SK-N-SH (cell line): ENCODE measurements at regions not wholly inside any gene's neighbourhood (a gene's known extent, or its start where the extent isn't known, plus 50 kb on each side); places are given as distances from the start of the nearest gene placed in this dataset.

Experiments used
- CHD2 ChIP-seq: fragments of 150-350 bp; IDR thresholded peaks from 2 replicates; pipeline ENCODE4 v1.6.1; 2018; ENCODE audit warnings: low read length; ENCODE audit not compliant: partially characterized antibody
- CTCF ChIP-seq: fragments of 200-600 bp; sonication (generic); IDR thresholded peaks from 2 replicates; pipeline ENCODE4 v1.6.1; 2017; ENCODE audit warnings: antibody characterized with exemption, mild to moderate bottlenecking, moderate library complexity
- ELF1 ChIP-seq: IDR thresholded peaks from 2 replicates; pipeline ENCODE4 v1.4.0; 2012
- FOXM1 ChIP-seq: IDR thresholded peaks from 2 replicates; pipeline ENCODE4 v1.4.0; 2012; ENCODE audit warnings: low read depth, mild to moderate bottlenecking
- POLR2AphosphoS5 ChIP-seq: IDR thresholded peaks from 2 replicates; pipeline ENCODE4 v1.6.1; 2012; ENCODE audit warnings: low read depth, low read length
- RFX5 ChIP-seq: IDR thresholded peaks from 2 replicates; pipeline ENCODE4 v1.6.1; 2012; ENCODE audit warnings: mild to moderate bottlenecking, improper control_type of control experiment, low read length
- USF2 ChIP-seq: fragments of 150-350 bp; IDR thresholded peaks from 2 replicates; pipeline ENCODE4 v1.6.1; 2017; ENCODE audit warnings: antibody characterized with exemption, low read length, low read depth, borderline replicate concordance
- YY1 ChIP-seq: IDR thresholded peaks from 2 replicates; pipeline ENCODE4 v1.4.0; 2012; ENCODE audit warnings: low read depth, mild to moderate bottlenecking
- ZBTB33 ChIP-seq: IDR thresholded peaks from 2 replicates; pipeline ENCODE4 v1.4.0; 2012; ENCODE audit warnings: low read depth, borderline replicate concordance

GRCh38 chr5:125530833-125531615 is 784.6 kb upstream of the ZNF608 start:
- TF ChIP-seq USF2 (no peak), FOXM1 (no peak), ZBTB33 (no peak), CTCF (no peak), YY1 (no peak), POLR2AphosphoS5 (no peak), RFX5 (no peak), ELF1 (no peak), CHD2 (no peak)
